Mucosa of descending colon (tissue), 3 donors: ENCODE measurements at regions not wholly inside any gene's neighbourhood (a gene's known extent, or its start where the extent isn't known, plus 50 kb on each side); places are given as distances from the start of the nearest gene placed in this dataset.
"Not testable (repeated sequence)": the region's sequence is repeated elsewhere in the genome, so short reads cannot be mapped to it uniquely, and the experiment has no call there.

Experiments
- ATAC-seq: fragments of 200-7000 bp; cut with Tn5 transposase; one replicate; pipeline ENCODE4 v1.9.1; 2020; ENCODE audit warnings: mild to moderate bottlenecking, moderate library complexity
- DNase-seq, 3 donors: peaks; one replicate each; pipeline ENCODE4 v3.0.0-alpha.2; 2020
- H3K36me3 ChIP-seq: fragments of 200-600 bp; one replicate; pipeline ENCODE4 v1.8.0; 2021; ENCODE audit warnings: low read depth, mild to moderate bottlenecking
- H3K4me1 ChIP-seq: fragments of 200-600 bp; one replicate; pipeline ENCODE4 v1.8.0; 2021; ENCODE audit warnings: low read depth, mild to moderate bottlenecking
- H3K4me3 ChIP-seq: fragments of 200-600 bp; one replicate; pipeline ENCODE4 v1.8.0; 2021; ENCODE audit warnings: mild to moderate bottlenecking
- H3K9me3 ChIP-seq: fragments of 200-600 bp; one replicate; pipeline ENCODE4 v1.8.0; 2021; ENCODE audit warnings: mild to moderate bottlenecking
- intact Hi-C, 2 donors: fragments of 100-400 bp; cut with DNase I in 1 of 2; cut with micrococcal nuclease in 1 of 2; formaldehyde crosslinking; loops; one replicate each; pipeline versions ENCODE4 v1.11.0 to v1.11.1; 2022; cut with DNase I, micrococcal nuclease
- TF ChIP-seq, protein P1 (sequence below): fragments of 200-600 bp; IDR thresholded peaks from one replicate; pipeline ENCODE4 v1.8.0; 2022; ENCODE audit warnings: antibody characterized with exemption, mild to moderate bottlenecking
- donor health status: DM: no; HTN: no; CAD: no; lungs with moderate emphysema.
- donor health status: DM: no; HTN: no; CAD: no.
- donor health status: DM: no; HTN: yes; CAD: no.

GRCh38 chr6:140500849-140501248 lies 1126.4 kb upstream of the CITED2 start:
- TF ChIP-seq, protein P1, sequence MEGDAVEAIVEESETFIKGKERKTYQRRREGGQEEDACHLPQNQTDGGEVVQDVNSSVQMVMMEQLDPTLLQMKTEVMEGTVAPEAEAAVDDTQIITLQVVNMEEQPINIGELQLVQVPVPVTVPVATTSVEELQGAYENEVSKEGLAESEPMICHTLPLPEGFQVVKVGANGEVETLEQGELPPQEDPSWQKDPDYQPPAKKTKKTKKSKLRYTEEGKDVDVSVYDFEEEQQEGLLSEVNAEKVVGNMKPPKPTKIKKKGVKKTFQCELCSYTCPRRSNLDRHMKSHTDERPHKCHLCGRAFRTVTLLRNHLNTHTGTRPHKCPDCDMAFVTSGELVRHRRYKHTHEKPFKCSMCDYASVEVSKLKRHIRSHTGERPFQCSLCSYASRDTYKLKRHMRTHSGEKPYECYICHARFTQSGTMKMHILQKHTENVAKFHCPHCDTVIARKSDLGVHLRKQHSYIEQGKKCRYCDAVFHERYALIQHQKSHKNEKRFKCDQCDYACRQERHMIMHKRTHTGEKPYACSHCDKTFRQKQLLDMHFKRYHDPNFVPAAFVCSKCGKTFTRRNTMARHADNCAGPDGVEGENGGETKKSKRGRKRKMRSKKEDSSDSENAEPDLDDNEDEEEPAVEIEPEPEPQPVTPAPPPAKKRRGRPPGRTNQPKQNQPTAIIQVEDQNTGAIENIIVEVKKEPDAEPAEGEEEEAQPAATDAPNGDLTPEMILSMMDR = no peak
- ATAC-seq (no peak), DNase-seq (no peak)
- Histone ChIP-seq H3K4me3 (no peak overlapping the region), H3K9me3 (no peaks in the 10 kb centered on the region), H3K4me1 (no peaks in the 10 kb centered on the region), H3K36me3 (no peaks in the 10 kb centered on the region)
- intact Hi-C loops = no loop called here

- H3K9me3 ChIP-seq = no peaks in the 10 kb centered on the region
- no peak for ATAC-seq
- TF ChIP-seq, protein P1 = no peak
- no peaks in the 10 kb centered on the region for H3K4me1 ChIP-seq
- intact Hi-C loops = no loop called here
- no peak for DNase-seq
- no peaks in the 10 kb centered on the region for H3K36me3 ChIP-seq
- no peak overlapping the region for H3K4me3 ChIP-seq
These were observed 1125.2 kb upstream of the CITED2 start for GRCh38 chr6:140499607-140500006.

GRCh38 chr6:140494321-140495108 lies 1120.1 kb upstream of the CITED2 start:
- no peaks in the 10 kb centered on the region for H3K36me3 ChIP-seq
- intact Hi-C loops = loop anchor here in 1 of 2 donors (2.0 kb wide), 1 partner anchor 16 kb away; no protein-coding TSS in a partner anchor
- H3K9me3 ChIP-seq = no peaks in the 10 kb centered on the region
- no peaks in the 10 kb centered on the region for H3K4me1 ChIP-seq
- no peak for DNase-seq
- ATAC-seq = no peak
- TF ChIP-seq, protein P1 = no peak
- no peak overlapping the region for H3K4me3 ChIP-seq

GRCh38 chr6:140493470-140493869 lies 1119.0 kb upstream of the CITED2 start:
- ATAC-seq, H3K36me3 ChIP-seq, H3K4me1 ChIP-seq, H3K4me3 ChIP-seq, intact Hi-C loops, DNase-seq, H3K9me3 ChIP-seq: not testable (repeated sequence)

GRCh38 chr6:140490081-140490480 lies 1115.6 kb upstream of the CITED2 start:
- intact Hi-C loops = no loop called here
- Histone ChIP-seq H3K4me3 (no peak overlapping the region), H3K36me3 (no peaks in the 10 kb centered on the region), H3K9me3 (no peaks in the 10 kb centered on the region), H3K4me1 (no peaks in the 10 kb centered on the region)
- no peak for ATAC-seq
- TF ChIP-seq, protein P1 = no peak
- no peak for DNase-seq

DNA sequence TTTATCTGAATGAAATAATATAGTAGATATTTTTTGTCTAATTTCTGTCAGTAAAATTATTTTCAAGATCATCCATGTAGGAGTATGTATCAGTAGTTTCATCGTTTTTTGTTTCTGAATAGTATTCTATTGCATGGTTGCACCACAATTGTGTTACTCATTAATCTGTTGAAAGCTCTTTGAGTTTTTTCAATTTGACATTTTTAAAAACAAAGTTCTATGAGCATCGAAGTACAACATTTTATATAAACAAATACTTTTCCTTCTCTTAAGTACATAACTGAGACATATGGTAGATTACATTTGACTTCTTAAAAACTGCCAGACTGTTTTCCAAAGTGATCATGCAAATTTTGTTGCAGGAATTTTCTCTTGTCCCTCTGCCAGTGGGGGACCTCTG lies 1113.1 kb upstream of the CITED2 start:
- ATAC-seq = no peak
- intact Hi-C loops = no loop called here

More for the DNA sequence above, 1113.1 kb upstream of the CITED2 start:
- no peak for DNase-seq
- TF ChIP-seq, protein P1 = no peak
- Histone ChIP-seq H3K9me3 (no peaks in the 10 kb centered on the region), H3K4me1 (no peaks in the 10 kb centered on the region), H3K36me3 (no peaks in the 10 kb centered on the region), H3K4me3 (no peak overlapping the region)
